ENCODE measurements at regions not wholly inside any gene's neighbourhood (a gene's known extent, or its start where the extent isn't known, plus 50 kb on each side); places are given as distances from the start of the nearest gene placed in this dataset.

DNA sequence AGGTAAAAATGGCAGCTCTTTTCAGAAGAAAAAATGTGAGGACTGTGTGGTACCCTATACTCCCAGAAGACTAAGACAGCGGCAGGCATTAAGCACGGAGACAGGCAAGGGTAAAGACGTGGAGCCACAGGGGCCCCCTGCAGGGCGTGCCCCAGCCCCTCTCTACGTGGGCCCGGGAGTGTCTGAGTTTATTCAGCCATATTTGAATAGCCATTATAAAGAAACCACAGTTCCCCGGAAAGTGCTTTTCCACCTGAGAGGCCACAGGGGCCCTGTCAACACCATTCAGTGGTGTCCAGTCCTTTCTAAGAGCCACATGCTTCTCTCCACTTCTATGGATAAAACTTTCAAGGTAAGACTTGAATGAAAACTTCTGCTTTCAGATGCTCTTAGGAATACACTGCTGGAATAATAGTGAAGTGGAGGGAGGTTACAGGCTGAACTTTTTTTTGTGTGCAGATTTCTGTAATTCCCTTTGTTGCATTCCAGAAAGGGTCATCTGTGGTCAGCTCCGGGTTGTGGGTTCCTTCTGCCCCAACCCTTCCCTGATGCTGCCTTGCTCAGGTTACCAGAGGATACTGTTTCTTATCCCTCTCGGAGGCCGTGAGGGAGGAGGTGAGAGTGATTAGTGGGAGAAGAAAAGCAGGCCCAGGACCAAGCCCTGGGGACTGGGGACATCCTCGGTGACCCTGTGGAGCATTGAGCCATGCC is 58.4 kb downstream of the SLC25A47 start:
- DNase-seq (ENCODE audit: low read depth): no peak

DNA sequence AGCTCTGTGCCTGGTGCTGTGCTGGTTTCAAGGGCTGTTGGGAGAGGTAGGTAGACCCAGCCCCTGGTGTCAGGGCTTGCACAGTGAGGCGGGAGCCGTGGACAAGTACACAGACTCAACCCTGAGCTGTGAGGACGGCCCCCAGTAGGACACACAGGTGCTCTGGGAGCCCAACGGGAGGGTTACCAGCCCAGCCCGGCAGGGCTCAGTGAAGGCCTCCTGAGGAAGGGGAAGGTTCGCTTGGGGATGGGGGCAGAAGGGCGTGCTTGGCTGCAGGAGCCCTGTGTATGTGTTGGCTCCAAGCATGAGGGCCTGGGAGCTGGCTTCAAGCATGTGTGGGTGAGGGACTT is 58.9 kb downstream of the SLC25A47 start:
- DNase-seq (ENCODE audit: low read depth): no peak

DNA sequence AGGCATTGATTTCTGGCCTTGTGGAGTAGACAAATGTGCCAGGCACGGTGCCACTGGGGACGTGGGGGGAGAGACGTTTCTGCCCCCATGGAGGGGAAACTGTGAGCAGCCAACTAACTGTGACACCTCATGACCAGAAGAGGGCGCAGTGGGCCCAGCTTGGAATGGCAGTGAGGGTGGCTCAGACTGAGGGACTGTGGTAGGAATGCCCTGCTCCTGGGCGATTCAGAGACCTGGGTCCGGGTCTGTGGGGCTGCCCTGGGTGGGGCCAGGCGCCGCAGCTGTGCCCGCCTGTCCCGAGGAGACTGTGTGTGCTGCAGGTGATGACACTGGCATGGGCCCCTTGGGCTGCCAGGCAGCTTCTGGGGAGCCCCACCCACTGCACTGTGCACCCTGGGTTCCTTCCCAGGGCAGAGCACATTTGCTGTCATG is 60.6 kb downstream of the SLC25A47 start:
- no peak for DNase-seq (ENCODE audit: low read depth)

DNA sequence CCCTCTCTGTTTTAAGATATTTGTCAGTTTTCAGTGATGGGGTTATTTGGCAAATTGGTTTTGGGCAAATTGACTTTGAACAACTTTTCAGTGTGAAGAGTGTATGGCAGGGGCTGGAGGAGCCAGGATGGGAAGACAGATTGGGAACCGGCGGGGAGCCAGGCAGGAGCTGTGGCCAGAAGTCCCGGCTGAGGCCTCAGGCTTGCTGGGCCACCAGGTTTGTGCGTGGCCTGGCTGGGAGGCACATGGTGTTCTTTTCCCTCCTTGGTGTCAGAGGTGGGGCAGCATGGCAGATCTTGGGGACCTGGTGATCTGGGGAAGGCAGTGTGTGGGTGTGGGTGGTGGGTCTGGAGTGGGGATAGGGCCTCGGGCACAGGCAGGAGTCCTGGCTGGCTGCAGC is 61.1 kb downstream of the SLC25A47 start:
- no peak for DNase-seq (ENCODE audit: low read depth)

DNA sequence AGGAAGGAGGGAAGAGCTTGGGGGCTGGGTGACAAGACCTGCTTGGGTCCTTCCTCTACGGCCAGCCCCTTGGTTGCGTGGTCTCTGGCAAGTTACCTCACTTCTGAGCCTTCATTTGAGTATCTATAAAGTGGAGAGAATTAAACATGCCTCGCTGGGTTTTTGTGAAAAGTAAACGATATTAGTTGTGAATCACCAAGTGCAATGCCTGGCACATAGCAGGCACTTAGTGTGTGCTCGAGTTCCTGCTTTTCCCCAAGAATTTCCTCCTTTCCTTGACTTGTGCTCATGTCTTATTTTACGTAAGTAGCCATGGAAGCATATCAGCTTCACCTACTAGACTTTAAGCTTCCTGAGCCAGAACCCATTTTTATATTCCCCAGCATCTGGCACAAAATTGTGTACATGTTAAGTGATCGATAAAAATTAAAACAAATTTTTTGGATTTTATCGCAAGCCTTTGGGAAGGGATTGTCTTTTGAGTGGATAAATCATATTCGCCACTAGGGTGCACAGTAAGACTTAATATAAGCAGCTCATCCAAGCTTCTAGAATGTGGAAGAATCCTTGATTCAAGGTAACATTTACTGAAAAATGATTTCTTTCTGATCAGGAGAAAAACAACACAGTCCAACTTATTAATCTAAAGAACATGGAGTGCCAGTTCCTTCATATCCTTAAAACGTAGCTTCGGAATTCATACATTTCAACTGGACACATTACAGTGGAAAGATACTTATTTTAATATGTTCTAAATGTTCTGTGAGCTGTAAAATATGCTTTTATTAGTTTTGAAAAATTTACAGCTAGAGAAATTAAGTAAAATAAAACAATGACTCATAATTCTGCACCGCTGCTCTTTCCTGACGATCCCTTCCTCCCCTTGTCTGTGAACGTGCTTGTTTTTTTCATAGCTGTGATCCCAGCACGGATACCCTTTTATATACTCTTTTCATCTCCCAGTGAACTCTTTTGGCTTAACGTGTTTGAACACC is 62.0 kb downstream of the SLC25A47 start:
- no peak for DNase-seq (ENCODE audit: low read depth)

DNA sequence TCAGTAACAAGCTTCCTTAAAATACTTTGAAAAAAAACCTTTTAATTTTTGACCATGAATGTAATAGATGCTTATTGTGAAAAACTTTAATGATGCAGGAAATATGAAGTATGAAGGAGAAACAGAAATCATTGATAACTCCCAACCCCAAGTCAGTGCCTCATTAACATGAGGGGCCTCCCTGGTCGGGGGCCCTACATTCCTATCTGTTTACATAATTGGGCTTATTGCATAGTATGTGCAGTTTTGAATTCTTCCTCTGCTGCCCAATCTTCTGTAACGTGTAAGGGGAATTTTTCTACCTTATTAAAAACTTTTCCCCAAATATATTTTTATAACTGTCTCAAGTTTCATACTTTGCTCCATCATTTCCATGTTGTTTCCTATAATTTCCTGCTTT is 63.0 kb downstream of the SLC25A47 start:
- DNase-seq (ENCODE audit: low read depth): no peak

DNA sequence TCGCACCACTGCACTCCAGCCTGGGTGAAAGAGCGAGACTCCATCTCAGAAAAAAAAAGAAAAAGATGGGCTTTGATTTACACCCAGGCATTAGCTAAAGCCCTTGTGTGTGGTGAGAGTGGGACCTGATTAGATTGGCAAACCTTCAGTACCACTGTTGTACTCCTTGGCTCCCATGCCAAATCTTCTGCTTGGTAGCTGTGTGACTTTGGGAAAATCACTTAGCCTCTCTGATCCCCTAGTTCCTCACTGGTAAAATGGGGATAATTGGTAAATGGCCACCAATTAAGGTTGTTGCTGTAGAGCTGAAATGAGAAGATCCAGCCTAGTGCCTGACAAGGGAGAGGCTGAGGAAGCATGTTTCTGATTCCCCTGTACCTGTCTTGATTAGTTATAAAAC is 63.7 kb downstream of the SLC25A47 start:
- no peak for DNase-seq (ENCODE audit: low read depth)

DNA sequence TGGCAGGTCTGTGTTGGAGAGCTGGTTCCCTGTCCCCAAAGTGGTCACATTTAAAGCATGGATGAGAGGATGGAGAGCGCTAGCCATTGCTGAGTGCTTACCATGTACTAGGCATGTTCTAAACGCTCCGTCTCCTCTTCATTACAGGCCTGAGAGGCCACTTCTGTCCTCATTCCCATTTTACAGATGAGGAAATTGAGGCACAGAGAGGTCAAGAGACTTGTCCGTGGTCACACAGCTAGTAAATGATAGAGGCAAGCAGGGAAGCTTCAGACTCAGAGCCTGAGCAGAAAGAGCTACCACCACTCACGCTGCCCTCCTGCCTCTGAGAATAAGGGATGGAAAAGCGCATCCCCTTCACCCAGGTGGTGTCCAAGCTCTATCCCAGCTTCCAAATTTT is 64.3 kb downstream of the SLC25A47 start:
- DNase-seq (ENCODE audit: low read depth): no peak

DNA sequence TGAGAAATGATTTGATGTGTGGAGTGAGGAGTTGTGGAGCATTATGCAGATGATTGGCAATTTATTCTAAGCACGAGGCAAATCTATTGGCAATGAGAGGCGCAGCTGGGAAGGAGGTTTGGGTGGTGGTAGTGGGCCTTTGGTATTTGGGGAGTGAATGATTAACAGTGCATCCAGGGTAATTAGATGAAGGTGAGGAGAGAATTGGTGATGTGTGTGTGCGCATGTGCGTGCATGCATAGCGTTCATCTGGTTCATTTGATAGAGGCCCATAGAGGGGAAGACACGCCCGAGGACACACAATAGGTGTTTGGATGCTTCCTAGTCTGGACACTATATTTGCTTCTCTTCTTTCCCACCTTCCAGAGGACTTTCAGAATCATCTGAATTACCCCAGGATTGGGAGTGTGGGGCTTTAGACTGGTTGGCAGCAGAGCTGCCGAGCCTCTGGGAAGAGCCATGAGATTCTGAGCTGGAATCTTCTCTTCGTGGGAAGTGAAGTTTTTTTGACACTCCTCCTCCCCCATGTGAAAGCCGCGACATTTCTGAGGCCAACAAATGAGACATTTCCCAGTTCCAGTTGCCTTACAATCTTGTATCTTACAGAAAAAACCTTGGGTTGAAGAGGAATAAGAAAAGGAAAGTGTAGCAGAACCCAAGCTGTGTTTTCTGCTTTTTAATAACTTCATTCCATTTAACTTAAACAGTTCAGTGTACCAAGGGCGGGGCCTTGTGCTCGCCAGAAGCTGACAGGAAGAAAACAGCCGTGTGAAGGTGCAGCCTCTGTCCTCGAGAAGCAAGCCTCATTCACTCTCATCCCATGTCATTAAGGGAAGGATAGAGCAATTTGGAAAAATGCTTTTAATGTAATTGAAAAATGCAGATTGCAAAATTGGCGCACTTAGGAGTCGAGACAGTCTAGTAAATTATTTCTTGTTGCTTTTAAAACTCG is 65.2 kb downstream of the SLC25A47 start:
- DNase-seq (ENCODE audit: low read depth): no peak

DNA sequence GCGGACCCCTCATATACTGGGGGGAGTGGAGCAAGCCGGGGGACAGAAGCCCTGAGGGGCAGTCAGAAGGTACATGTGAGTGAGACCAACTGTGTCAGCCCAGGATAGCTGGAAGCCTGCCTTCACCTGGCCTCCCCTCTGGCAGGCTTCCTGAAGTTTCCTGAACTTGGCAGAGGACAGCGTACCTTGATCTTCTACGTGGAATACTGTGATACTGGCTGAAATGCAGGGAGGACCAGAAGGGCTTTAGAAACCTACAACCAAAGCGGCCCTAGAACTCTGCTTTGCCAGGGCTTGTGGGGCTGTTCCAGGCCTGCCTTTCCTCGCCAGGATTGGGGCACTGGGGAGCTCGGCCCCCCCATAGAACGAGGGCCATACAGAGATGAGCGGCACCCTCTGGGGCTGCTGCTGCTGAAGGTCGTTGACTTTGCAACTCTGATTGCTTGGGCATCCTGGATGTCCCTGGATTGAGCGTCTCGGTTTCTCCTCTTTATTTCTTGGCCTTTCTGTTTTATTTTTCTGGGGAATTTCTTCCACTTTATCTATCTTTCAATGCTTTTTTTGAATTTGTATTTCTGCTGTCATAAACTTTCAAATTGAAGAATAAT is 66.5 kb downstream of the SLC25A47 start:
- DNase-seq (ENCODE audit: low read depth): no peak

DNA sequence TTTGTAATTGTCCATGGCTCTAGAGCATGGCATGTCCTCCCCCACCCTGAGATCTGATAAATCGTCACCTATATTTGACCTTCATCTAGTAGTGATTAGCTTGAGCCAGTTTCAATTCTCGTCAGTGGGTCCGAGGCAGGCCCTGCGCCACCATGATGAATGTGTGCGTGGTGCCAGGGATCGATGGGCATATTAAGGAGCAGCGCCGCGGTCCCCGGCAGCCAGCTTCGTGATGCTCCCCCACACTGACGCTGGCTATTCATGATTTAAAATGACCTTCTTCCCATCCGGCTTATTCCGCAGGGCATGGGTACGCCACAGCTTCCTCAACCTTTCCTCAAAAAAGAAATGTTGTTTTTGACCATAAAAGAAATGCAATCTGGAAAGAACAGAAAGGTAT is 68.0 kb downstream of the SLC25A47 start:
- DNase-seq (ENCODE audit: low read depth): no peak

DNA sequence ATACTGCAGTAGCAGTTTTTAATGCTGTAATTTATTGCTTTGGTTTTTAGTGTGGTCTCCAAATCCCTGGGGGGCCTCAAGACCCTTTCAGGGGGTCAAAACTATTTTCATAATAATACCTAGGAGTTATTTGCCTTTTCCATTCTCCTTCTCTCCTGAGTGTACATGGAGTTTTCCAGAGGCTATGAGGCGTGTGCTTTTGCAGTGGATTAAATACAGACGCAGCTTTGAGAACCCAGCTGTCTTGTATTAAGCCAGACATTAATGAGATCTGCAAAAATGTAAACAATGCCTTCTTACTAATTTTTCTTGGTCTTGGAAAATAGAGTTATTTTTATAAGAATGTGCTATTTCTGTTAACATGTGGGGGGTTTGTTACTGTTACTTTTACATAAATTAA is 68.6 kb downstream of the SLC25A47 start:
- DNase-seq (ENCODE audit: low read depth): no peak

DNA sequence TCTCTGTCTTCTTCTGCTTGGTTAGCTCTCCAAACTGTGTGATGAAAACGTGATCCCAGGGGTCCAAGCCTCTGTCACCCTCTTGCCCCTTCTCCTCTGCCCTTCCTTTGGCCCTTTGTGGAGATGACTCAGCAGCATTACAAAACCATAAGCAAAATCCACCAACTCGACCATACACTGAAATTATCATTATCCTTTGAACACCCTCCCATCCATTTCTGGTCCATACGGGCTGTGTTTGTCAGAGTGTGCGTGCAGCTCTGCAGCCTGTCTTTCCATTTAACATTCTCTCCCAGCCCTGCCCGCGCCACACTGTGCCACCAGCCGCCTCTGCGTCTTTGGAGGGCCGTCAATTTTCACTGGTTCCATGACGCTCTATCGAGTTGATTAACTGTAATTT is 69.2 kb downstream of the SLC25A47 start:
- DNase-seq (ENCODE audit: low read depth): no peak

DNA sequence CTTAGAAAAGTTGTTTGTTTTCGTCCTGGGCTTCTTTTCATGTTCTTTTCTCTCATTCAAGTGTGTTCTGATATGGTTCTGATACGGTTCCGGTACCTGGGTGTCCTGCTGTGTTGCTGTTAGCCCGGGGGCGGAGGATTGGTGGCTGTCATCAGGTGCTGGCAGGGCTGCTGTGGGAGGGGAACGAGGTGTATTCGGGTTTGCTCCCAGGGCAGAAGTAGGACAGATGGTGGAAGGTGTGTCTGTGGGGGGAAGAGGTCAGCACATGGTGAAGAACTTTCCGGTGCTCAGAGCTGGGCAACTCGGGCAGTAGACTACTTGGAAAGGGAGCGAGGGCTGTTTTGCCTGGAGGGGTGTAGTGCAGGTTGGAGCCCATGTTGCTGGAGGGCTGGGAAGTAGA is 70.2 kb downstream of the SLC25A47 start:
- no peak for DNase-seq (ENCODE audit: low read depth)

DNA sequence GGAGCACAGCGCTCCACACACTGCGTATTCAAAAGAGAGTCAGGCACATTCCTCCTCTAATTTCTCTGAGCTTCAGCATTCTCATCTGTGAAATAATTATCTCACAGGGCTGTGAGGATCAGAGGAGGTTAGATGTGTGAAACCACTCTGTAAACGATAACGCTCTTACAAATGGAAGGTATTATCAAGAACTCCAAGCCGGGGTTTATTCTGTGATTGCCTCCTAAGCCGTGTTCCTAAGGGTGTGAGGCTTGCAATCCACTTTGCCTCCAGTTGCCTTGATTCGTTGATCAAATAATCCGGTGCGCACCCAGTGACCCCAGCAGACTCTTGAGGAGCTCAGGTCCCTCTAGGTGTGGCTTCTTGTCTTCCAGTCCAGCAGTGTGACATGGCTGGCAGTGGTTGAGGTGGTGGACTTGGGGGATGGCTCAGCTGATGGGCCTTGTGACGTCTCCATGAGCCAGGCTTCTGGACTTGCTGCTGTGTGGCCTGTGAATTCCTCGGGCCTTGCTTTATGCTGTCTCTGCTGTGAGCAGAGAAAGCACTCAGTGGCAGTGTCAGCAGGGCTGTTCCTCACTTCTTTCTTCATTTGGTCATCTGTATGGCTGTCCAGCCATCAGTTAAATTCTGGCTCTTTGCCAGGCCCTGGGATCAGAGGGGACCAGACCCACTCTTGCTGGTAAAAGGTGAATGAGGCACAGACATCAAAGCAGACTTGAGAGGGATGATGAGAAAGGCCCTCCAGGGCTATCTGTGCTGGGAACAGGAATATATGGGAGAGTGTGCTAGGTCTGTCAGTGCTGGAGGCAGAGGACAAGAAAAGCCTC is 71.0 kb downstream of the SLC25A47 start:
- no peak for DNase-seq (ENCODE audit: low read depth)

DNA sequence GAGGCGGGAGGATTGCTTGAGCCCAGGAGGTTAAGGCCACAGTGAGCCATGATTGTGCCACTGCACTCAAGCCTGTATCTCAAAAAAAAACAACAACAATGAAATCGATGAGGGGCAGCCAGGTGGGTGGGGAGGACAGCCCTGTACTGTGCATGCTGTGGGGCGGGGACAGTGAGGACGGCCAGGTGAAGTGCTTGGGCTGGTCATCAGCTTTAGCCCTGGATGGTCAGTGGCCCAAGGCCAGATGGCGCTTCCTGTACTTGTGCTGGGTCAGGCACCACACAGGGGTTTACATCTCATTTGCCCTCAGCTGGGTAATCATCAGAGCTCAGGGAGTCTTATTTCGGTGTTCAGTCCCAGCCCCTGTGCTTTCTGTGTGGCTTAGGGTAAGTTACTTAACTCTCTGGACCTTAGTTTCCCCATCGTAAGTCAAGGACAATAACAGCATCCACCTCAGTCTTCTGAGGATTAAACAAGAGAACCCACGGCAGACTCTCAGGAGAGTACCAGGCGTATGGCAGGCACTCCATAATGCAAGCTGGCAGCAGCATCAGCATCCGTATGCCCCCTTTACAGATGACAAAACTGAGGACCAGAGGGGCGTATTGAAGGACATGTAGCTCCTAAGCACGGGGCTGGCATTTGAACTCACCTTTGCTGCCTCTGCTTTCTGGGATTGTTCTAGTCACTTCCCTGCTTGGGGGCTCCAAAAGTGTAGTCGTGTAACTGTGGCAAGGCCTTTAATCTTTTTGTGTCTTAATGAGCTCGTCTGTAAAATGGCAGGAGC is 71.9 kb downstream of the SLC25A47 start:
- DNase-seq (ENCODE audit: low read depth): no peak

DNA sequence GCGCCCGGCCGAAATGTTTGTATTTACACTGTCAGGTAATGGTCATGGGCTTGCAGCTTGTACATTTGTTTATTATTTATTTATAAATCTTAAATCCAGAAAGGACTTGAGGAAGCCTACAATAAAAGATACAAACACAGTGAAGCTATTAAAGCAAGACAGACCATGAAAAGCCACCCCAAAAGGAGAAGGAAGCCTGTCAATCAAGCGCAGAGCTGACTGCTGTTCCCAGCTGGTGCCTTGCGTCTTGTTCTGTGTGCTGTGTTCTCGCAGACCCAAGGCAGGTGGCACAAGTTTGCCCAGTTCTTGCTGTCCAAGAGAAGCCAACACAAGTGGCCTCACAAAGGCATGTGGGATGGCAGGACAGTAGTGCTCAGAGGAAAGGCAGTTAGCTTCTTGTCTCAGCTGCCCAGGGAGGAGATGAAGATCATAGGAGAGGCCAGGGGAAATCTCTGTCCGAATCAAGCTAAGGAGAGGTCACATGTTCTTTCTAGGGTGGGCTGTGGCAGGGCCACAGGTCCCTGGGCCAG is 73.2 kb downstream of the SLC25A47 start:
- no peak for DNase-seq (ENCODE audit: low read depth)

DNA sequence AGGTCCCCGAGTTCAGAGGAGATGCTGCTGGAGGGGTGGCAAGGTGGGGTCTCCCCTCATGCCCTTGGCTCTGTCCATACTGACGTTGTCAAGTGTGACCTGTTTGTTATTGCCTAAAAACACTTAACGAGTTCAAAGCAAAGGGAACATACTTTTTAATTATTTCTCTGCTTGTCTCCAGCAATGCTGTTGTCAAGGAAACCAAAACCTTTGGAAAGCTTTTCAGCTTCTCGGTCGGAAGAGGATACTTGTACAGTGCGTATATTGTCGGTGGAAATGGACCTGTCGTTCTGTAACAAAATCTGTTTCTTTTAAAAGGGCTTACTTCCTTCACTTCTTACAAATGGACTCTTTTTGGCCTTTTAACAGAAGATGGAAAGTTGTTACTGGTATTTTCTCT is 73.9 kb downstream of the SLC25A47 start:
- DNase-seq (ENCODE audit: low read depth): no peak

DNA sequence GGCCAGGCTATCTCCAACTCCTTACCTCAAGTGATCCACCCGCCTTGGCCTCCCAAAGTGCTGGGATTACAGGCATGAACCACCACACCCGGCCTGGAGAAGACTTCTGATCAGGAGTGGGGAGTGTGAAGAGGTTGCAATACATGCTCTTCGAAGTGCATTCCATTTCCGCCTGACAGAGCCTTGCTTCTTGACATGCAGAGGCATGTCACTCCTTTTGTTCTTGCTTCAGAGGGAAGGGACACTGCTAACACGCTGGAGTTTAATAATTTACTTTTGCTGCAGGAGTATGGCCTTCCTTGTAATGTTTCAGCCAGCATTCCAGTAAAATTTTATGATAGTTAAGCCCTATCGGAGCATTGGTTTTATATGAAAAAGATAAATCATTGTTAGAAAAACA is 74.9 kb downstream of the SLC25A47 start:
- no peak for DNase-seq (ENCODE audit: low read depth)

Data from stromal cell of bone marrow (primary cell).